Medulla oblongata (tissue), 1 donor: ENCODE measurements at regions not wholly inside any gene's neighbourhood (a gene's known extent, or its start where the extent isn't known, plus 50 kb on each side); places are given as distances from the start of the nearest gene placed in this dataset.
A peak's percentile ranks its signal among the peaks of the same experiment; 100 is the strongest.

Source experiments
- DNase-seq: peaks from one replicate; pipeline ENCODE4 v3.0.0-alpha.2; 2015; ENCODE audit errors: extremely low spot score

DNA sequence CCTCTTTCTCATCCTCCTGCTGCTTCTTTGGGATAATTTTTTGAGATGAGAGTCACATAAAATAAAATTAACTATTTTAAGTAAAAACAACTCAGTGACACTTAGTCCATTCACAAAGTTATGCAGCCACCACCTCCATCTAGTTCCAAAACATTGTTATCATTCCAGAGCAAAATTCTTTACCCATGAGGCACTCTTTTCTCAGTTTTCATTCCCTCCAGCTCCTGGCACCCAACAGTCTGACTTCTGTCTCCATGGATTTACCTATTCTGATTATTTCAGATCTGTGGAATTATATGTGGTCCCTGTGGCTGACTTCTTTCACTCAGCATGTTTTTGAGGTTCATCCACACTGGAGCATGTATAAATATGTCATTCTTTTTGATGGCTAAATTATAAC is 239.9 kb upstream of the DYNLRB2 start:
- no peak for DNase-seq

DNA sequence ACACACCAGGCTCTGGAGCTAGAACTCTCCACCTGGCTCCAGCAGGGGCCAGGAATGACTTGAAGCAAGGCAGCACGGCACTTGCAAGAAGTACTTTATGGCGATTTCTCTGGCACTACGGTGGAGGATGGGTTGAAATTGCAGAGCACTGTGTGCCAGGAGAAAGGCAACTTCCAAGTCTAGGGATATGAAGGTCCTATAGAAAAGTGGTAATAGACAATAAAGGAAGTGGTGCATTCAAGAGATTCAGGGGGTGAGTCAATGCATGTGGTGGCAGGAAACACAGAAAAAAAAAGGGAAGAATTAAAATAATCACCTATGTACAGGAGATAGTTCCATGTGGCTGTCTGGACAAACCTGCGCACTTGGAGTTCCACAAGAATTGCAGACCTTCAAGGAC is 240.3 kb upstream of the DYNLRB2 start:
- DNase-seq, result no peak

DNA sequence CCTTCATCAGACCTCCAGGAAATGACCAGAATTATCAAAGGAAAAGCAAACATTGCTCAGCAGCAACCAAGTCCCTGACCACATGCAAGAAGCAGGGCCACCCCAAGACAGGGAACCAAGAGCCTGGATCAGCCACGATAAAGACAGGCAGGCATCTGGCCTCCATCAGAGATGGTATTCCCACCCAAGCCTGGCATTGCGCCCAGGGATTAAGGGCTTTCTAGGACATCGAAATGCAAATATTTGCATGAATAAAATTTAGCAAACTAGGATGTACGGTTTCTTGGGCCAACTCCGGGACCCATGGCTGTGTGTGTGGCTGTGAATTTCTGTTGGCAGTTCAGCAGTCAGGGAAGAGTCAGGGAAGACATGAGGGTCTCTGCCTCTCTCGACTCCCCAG is 241.4 kb upstream of the DYNLRB2 start:
- no peak for DNase-seq

DNA sequence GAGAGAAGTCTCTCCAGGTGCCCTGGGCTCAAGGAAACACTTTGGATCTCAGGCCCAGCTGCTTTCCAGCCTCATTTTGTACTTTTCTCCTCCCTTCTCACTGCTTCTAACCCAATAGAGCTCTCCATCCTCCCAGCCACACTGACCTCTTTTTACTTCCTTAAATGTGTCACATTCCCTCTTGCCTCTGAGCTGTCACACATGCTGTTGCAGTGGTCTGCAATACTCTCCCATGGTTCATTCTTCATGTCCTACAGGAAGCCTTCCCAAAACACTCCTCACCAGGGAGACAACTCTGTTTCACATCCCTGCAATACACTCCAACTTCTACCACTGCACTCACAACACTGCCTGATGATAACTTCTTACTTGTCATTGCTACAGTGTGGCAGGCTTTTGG is 242.1 kb upstream of the DYNLRB2 start:
- DNase-seq, result no peak

DNA sequence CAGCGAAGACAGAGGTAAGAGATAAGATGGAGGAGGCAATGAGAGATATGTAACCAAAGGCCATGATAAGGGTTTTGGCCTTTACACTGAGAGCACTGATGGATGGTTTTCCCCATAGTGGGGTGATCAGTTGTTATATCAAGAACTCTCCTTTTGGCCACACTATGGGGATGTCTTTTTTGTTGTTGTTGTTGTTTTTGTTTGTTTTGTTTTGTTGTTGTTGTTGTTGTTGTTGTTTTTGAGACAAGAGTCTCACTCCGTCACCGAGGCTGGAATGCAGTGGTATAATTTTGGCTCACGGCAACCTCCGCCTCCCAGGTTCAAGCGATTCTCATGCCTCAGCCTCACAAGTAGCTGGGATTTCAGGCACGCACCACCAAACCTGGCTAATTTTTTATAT is 244.8 kb upstream of the DYNLRB2 start:
- no peak for DNase-seq

DNA sequence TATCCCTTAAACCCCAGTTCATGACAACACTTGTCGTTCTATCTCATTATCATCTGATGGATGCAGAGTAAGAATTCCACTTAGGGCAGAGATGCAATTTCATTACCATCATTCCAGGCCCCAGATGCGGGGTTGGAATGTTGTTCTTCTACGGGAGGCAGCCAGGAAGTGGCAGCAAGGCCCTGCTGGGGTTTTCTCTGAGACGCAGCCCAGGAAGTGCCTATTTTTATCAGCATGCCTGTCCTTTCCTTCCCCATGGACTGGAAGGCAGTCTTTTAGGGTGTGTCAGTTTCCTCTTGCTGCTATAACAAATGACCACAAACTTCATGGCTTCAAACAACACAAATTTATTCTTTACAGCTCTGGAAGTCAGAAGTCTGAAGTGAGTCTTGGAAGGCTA is 246.6 kb upstream of the DYNLRB2 start:
- DNase-seq, result no peak

DNA sequence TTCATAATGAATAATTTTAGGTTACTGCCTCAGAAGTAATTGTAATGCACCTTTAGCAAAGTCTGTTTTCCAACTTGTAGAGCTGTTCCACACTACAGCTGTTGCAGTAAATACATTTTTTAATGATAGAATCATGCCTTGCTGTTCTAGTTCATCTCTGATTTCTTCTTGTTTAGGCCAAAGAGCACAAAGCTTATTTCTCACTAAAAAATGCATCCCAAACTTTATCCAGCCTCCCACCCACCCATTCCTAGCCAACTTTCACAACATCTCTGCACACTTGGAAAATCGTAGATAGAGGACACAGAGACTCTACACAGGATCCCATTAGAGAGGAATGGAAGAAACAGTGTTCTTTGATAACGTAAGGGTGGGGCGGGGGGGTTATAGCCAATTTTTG is 252.2 kb upstream of the DYNLRB2 start:
- no peak for DNase-seq

DNA sequence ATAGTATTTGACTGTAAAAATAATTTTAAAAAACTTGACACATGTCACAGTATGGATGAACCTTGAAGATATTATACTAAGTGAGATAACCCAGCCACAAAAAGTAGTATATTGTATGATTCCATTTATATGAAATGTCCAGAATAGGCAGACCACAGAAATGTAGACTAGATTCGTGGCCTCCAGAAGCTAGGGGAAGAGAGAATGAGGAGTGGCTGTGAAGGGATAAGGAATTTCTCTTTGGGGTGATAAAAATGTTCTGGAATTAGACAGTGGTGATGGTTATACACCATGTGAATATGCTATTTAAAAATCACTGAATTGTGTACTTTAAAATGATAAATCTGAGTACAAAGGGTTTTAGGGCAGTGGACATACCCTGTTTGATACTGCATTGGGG is 253.1 kb upstream of the DYNLRB2 start:
- DNase-seq, result no peak

DNA sequence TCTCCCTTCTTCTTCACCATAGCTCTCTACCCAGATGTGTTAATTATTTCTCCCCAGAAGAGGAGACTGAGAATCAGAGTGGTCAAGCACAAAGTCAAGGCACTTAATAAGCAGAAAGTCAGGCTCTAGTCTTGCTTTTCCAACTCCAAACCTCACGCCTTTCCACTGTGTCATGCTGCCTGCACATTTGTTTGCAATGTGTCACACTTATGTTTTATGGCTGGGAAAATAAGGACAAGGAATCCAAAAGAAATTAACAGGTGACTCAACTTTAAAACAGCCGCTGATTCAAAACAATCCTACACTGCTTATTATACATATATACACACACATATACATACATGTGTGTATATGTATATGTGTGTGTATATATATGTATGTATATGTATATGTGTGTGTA is 255.7 kb upstream of the DYNLRB2 start:
- no peak for DNase-seq

DNA sequence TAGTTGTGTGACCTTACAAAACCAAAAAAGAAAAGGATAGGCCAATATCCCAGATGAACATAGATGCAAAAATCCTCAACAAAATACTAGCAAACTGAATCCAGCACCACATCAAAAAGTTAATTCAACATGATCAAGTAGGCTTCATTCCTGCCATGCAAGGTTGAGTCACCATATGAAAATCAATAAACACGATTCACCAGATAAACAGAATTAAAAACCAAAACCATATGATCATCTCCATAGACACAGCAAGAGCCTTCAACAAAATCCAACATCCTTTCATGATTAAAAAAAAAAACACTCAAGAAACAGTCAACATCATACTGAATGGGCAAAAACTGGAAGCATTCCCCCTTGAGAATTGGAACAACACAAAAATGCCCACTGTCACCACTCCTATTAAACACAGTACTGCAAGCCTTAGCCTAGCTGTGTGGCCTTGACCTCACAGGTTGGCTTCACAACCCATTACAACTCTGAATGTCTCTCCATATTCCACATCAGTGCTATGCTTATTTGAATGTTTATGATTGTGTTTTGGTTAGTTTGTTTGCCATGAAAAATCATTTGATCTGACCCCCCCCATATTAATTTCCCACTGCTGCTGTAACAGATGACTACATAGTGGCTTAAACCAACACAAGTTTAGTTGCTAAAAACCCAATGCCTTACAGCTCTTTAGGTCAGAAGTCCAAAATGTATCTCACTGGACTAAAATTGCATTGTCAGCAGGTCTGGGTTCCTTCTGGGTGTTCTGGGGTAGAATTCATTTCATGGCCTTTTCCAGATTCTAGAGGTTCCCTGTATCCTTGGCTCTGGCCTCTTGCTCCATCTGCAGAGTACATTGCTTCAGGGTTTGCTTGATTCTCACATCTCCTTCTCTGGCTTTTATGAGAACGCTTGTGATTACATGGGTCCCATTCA is 257.1 kb upstream of the DYNLRB2 start:
- no peak for DNase-seq

DNA sequence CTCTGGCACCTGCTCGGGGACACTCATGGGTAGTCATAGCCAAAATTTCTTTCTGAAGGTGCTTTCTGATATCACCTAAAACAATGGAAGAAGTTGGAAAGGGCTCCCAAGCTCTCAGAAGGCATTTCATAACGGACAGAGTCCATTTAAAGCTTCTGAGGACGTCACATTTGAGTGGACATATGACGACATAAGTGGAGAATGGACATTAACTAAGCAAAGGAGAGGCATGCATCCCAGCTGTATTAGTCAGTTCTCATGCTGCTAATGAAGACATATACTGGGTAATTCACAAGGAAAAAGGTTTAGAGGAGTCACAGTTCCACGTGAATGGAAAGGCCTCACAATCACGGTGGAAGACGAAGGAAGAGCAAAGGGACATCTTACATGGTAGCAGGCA is 260.2 kb upstream of the DYNLRB2 start:
- DNase-seq, result no peak

DNA sequence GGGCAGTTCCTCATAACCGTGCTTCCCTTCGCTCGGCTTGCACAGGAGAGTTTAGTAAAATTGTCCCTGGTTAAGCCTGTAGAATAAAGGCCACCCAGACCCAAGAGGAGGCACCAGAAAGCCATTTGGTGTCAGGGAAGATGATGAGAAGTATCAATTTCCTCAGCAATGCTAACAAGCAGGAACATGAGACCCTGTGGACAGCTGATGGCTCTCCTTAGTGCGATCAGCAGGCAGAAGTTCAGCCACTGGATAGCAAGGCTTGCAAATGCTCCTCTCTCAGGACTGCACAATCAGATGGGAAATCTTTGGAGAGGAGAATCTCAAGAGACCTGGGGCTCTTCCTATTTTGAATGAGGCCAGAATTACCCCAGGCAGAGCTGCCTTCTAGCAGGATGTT is 261.1 kb upstream of the DYNLRB2 start:
- DNase-seq, result no peak

DNA sequence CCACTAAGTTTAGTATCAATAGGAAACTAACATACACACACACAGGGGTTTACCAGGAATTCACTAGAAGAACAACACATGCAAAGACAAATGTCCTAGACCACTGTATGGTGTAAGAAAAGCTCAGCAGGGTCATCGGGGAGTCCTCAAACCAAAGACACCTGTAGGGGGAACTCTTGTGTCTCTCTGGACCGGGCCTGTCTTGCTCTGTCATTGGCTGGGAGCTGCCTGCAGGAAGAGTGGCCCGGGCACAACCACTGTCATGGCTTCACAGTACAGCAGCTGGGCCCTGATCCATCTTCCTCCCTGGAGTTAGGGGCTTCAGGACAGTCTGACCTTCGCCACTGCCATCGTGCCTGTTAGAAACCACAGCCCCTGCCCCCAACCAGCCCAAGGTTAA is 263.6 kb upstream of the DYNLRB2 start:
- peak; percentile 7 for DNase-seq

DNA sequence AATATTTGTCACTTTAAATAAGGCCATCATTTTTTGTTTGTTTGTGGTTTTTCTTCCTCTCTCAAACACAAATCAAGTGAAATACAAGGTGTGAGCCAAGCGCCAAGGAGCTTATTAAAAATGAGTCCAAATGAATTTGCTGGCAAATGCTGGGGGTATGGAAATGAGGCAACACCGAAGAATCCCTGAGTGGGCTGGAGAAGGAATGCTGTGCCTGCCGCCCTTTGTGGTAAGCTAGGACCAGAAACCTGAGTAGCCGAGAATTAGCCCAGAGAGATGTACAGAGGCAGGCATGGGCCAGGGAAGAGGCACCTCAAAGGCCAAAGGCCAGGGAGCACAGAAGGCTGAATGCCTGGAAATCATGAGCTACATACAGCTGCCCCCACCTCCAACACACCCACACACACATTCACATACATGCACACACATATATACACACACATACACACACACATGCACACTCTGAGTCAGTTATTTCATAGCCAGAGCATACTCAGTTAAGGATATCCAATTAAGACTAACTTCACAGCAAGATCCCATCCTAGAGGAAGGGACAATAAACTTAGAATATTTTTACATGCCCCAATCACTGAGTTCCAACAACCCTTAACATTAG is 266.1 kb upstream of the DYNLRB2 start:
- DNase-seq, result no peak

DNA sequence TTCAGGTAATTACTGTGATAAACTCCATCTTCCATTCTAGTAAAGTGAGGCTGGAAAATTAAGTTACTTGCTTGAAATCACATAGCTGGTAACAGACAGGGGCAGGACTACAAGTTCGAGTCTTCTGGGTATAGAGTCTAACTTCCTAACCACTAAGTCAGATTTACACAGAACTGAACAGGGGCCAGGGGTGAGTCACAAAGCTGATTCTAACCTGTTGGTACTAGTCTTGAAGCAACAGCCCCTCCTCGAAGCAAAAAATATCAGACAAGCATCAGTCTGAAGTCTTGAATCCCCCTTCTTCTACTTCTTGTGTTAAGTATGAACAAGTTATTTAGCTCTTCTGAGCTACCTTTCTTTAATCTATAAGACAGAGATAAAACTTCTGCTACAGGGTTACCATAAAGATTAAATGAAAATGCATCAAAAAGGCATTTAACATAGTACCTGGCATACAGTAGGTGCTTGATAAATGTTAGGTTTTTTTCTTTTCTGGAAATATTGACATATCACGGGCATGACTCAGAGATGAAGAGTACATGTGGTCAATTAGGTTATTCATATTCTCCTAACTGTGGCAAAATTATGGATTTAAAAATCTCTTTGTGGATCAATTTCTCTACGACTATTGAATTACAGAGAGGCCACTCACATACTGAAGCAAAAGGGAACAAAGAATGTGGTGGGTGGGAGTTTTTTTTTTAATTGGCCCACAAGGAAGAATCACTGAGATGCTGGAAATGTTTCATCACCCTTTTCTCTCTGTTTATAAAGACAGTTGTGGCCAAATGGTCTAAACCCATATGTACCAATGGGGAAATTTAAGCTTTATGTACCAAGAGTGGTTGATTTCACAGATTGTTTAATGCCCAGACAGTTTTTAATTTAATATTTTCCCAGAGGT is 266.9 kb upstream of the DYNLRB2 start:
- DNase-seq, result no peak

DNA sequence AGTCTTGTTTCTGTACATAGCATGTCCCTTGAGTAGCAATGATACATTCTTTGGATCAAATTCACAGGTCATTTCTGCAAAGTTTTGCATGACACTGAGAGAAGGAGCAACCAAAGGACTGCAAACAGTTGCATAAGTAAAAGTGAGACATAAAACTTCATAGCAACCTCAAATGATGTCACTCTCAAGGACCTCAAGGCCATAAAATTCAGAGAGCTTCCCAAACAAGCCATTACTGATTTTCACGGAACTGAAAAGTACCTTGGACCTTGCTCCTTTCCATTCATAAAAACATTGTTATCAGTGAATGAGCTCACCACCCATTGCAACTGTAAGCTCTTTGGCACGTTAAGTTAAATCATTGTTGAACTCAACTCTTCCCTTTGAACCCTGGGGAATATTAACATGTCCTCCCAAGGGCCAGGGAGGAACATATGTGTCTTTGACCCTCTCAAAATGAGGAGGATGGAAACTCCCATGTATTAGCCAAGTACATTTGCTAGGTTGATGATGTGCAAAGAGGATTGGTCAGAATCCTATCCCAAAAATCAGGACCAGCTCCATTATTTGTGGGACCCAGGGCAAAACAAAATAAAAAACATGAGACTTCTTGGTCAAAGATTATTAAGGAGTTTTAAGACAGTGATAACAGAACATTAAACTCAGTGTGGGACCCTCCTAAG is 275.0 kb upstream of the DYNLRB2 start:
- no peak for DNase-seq

DNA sequence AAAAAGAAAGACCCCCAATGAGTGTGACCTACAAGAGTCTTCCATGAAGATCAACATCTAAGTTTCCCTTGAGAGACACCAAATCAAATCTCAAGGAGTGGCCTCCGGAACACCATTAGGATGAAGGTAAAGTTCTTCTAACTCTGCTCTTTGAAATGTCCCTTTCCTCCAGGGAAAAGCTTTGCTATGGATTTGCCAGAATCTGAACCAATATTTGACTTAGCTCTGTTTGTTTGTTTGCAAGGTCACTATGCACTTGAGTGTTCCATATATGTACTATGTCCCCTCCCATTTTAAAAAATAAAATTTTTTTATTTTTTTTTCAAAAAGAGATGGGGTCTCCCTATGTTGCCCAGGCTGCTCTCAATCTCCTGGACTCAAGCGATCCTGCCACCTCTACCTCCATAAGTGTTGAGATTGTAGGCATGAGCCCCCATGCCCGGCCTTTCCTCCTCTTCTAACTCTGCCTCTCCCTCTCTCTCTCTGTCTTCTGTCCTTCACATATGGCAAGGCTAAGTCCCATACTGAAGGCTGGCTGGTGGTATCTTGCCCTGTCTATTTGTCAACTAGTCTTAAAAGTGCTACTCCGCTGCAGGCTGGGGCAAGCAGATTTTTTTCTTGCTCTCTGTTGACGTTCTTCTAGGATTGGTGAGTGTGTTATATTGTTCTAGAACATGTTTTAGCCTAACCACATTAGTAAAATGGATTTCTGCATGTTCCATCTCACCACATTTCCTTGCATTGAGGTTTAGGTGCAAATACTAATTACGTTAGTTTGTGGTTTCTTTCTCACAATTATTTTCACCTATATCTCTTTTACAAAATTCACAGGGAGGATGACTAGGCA is 276.7 kb upstream of the DYNLRB2 start:
- no peak for DNase-seq

DNA sequence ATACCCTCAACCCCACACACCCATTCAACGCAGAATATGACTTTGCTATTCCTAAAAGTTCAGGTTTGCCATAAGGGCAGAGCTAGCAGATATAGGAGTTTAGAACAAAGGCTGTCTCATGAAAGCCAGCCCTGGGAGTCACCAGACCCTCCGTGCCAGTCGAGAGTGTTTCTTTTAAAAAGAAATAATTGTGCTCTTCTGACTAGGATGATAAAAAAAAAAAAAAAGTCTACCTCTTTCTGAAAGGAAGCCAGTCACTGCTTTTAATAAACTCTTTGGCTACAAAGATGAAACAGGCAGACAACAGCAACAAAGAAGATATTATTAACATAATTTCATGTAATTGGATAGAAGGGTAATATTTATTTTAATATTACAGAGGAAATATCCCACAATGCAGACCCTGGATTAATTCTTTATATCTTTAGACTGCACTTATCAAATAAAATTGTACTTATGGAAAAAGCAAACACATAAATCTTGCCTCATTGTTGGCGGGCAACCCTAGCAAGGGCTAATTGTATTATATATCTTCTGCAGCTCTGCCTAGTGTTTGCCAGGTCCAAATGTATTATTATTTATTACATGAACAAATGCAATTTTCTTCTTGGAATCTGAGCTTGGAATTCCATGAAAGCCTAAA is 277.5 kb upstream of the DYNLRB2 start:
- no peak for DNase-seq

DNA sequence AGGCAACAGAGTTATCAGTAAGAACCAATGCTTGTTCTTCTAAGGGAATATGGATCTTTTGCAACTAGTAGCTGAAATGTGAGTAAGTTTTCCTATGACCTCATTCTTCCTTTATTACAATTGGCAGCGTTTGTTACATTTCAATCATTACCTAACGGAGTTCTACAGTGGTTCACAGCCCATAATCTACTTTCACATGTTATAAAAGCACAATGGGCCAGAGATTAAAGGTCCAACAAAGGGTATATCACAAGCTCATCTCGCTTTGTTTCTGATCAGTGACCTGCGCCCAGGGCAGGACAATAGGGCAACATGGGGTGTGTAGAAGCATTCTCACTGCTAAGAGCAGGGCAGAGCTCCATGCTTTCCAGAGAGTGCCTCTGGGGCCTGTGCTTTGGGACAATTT is 279.9 kb upstream of the DYNLRB2 start:
- no peak for DNase-seq

DNA sequence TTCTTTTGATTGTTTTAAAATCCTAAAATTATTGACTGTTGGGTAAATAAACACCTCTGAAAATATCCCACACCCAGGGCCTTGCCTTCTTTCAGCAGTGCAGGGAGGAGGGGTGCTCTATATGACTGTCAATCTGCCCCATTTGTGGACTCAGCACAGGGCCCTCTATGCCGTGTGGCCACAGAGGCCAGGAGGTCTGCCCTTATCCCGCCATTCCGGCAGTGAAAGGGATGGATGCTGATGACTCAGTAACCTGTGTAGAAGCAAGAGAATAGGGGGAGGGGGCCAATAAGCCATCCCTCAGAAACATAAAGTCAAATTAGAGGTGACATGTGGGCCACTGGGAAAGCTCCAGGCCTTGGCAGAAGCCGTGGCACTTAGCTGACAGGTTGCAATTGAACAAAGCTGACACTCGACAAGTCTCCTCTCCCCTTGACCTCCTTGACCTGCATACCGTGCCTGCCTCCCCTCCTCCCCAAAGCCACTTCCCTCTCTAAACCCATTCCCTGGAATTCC is 281.4 kb upstream of the DYNLRB2 start:
- no peak for DNase-seq
